ENCODE measurements at regions not wholly inside any gene's neighbourhood (a gene's known extent, or its start where the extent isn't known, plus 50 kb on each side); places are given as distances from the start of the nearest gene placed in this dataset.

DNA sequence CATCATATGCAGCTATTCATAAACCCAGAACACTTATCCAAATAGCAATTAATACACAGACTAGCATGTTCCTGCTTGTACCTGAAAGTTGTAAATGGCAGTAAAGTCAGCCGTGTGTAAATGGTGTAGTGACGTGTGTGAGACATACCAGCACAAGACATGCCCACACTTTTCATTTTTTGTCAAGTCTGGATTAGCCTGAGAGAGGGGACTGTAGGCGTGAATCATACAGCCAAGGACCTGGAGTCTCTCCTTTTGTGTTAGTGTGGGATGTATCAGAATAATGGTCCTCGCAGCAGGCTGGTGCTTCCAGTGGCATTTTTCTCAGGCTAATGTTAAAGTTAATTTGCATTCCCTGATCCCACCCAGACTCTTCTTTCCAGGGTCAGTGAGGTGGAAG is 116.8 kb upstream of the BMAL1 start:
- TF ChIP-seq, protein P1, sequence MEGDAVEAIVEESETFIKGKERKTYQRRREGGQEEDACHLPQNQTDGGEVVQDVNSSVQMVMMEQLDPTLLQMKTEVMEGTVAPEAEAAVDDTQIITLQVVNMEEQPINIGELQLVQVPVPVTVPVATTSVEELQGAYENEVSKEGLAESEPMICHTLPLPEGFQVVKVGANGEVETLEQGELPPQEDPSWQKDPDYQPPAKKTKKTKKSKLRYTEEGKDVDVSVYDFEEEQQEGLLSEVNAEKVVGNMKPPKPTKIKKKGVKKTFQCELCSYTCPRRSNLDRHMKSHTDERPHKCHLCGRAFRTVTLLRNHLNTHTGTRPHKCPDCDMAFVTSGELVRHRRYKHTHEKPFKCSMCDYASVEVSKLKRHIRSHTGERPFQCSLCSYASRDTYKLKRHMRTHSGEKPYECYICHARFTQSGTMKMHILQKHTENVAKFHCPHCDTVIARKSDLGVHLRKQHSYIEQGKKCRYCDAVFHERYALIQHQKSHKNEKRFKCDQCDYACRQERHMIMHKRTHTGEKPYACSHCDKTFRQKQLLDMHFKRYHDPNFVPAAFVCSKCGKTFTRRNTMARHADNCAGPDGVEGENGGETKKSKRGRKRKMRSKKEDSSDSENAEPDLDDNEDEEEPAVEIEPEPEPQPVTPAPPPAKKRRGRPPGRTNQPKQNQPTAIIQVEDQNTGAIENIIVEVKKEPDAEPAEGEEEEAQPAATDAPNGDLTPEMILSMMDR (IDR thresholded peaks at IDR 0.05; ENCODE audit: low read length) = no peak
- no peak for TF ChIP-seq EZH2 (IDR thresholded peaks at IDR 0.05; ENCODE audit: borderline replicate concordance, low read length)

Data from OCI-LY1 (cell line).